ENCODE measurements at regions not wholly inside any gene's neighbourhood (a gene's known extent, or its start where the extent isn't known, plus 50 kb on each side); places are given as distances from the start of the nearest gene placed in this dataset.
A peak's percentile ranks its signal among the peaks of the same experiment; 100 is the strongest.

DNA sequence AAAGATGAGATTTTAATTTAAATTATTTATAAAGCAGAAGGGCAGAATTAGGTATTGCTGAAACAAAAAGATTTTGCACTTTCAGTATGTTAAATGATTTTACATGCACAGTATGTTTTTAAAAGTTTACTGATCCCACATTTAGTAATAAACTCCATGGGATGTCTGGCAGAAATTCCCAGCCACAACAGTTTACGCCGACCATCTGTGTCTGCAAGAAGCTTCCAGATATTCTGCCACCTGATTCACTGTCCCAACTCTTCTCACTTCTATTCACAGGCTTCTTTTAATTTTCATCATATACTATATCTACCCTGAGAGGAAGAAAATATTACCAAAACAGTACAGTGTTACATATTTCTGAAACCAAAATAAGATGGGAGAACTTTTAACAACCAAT, 115.8 kb upstream of the IQCM start:
- no peak for DNase-seq

- DNase-seq, result no peak
Measured at GRCh38 chr4:149932188-149932587, 116.5 kb upstream of the IQCM start.

- no peak for DNase-seq
Measured at GRCh38 chr4:149933120-149933519, 117.5 kb upstream of the IQCM start.

- DNase-seq, result no peak
Measured at GRCh38 chr4:149933883-149934282, 118.2 kb upstream of the IQCM start.

DNA sequence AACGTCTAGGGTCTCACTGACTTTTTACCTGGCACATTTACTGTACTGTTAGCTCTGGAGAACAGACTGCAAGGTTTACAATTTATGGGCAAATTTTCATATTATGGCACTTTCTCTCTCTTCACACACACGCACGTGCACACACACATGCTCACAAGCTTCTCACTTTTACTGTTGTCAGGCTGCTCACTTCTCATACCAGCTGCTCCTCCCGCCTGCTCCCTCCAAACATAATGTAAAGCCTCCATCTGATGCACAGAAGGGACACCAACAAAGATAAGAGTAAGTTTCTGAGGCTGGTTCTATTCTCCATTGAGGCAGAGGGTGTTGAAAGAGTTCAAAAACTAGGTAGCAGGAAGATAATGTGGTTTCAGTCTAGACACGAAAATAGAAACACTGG, 128.9 kb upstream of the DCLK2 start:
- DNase-seq, result no peak

GRCh38 chr4:149951152-149951900, 126.9 kb upstream of the DCLK2 start:
- no peak for DNase-seq

- no peak for DNase-seq
Measured at GRCh38 chr4:149952101-149952500, 126.1 kb upstream of the DCLK2 start.

DNA sequence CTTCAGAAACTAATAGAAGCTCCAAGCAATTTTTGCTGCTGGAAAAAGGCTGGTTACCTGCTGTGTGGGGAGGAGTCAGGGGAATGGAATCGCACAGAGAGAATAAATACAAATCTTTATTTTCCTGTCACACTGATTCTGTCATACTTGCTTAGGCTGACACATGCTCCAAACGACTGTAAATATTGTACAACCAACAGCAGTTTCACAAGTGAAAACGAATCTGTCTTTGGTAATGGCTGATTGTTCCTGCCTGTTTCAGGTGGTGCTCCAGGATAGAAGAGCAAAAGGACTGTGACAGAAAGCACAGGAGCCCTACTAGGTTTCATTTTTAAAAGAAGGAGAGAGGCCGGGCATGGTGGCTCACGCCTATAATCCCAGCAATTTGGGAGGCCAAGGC, 125.5 kb upstream of the DCLK2 start:
- DNase-seq, result no peak

- DNase-seq, result peak in 1 of 2 experiments; percentile 43
Measured at GRCh38 chr4:149955780-149956390, 122.4 kb upstream of the DCLK2 start.

DNA sequence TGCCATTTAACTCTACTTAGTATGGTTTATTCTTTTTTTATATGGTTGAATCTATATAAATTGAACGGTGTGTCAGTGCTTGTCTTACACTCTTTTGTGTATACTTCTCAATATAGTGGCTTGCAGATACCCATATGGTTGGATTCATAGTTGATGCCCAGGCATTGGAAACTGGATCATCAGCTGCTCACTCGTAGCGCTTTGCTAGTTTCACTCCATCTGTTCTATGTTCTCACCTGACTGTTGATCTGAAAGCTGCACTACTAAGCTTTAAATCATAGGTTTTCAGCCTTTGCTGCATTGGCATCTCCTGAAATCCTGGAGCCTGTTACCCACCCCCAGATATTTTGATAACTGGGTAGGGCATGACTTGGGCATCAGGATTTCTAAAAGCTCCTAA, 121.6 kb upstream of the DCLK2 start:
- DNase-seq, result peak in 1 of 2 experiments; percentile 41

DNA sequence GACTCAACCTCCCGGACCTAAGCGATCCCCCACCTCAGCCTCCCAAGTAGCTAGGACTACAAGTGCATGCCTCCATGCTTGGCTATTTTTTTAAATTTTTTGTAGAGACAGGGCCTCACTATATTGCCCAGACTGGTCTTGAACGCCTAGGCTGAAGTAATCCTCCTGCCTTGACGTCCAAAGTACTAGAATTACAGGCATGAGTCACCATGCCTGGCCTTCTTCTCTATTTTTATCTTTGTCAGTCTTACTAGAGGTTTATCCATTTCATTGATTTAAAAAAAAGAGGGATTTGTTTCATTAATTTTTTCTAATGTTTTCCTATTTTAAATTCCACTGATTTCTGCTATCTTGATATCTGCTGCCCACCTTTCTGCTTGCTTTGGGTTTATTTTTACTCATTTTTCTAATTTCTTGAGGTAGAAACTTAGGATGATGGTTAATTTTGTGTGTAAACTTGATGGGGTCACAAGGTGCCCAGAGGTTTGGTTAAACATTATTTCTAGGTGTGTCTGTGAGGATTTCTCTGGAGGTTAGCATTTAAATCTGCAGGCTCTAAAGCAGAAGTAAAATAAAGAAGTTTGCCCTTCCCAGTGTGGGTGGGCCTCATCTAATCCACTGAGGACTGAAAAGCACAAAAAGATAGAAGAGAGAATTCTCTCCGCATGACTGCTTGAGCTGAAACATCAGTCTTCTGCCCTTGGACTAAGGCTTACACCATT, 116.2 kb upstream of the DCLK2 start:
- DNase-seq, result no peak

- DNase-seq, result no peak
Measured at GRCh38 chr4:149964001-149964796, 114.0 kb upstream of the DCLK2 start.

DNA sequence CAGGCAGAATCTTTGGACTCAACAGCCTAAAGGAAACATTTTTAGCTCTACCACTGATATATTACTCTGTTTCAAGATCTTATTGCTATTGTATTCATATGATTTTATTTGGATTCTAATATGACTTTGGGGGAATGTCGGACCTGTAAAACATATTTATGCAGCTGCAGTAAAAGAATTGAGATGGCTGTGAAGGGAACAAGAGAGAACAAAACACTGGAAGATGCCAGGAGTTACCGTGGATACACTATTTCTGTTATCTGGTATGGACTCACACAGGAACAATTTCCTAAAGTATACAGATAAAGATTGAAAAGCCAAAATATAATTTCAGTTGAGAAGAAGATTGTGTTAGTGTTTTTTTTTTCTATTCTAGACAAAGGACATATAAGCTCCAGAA, 113.0 kb upstream of the DCLK2 start:
- no peak for DNase-seq

DNA sequence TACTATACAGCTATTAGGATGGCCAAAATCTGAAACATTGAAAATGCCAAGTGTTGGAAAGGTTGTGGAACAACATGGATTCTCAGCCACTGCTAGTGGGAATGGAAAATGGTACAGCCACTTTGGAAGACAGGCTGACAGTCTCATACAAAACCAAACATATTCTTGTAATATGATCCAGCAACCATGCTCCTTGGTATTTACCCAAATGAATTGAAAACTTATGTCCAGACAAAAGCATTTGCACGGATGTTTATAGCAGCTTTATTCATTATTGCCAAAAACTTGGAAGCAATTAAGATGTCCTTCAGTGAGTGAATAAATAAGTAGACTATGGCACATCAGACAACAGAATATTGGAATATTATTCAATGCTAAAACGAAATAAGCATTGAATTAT, 105.8 kb upstream of the DCLK2 start:
- DNase-seq, result no peak

DNA sequence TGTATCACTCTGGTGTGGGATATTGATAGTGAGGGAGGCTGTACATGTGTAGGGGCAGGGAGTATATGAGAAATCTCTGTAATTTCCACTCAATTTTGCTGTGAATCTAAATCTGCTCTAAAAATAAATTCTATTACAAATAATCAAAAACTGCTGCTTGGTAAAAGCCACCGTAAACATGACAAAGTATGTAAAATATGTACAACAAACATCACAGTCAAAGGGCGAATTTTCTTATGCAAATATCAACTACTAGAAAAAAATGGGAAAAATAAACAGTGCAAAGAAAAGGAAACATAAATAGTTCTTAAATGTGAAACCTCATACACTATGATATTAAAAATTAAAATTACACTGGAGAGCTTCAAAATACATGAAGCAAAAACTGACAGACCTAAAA, 105.1 kb upstream of the DCLK2 start:
- DNase-seq, result no peak

DNA sequence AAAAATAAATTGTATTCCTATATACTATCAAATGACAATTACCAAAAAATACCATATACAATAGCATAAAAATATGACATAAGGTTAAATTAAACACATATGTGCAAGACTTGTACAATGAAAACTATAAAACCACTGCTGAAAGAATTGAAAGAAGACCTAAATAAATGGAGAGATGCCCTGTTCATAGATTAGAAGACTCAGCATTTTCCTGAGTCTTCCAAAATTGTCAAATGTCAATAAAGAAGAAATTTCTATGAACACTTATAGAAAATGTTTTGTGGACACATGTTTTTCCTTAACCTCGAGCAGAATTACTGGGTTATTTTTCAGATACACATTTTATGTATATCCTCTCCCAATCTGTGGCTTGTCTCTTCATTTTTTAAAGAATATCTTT, 103.1 kb upstream of the DCLK2 start:
- no peak for DNase-seq

DNA sequence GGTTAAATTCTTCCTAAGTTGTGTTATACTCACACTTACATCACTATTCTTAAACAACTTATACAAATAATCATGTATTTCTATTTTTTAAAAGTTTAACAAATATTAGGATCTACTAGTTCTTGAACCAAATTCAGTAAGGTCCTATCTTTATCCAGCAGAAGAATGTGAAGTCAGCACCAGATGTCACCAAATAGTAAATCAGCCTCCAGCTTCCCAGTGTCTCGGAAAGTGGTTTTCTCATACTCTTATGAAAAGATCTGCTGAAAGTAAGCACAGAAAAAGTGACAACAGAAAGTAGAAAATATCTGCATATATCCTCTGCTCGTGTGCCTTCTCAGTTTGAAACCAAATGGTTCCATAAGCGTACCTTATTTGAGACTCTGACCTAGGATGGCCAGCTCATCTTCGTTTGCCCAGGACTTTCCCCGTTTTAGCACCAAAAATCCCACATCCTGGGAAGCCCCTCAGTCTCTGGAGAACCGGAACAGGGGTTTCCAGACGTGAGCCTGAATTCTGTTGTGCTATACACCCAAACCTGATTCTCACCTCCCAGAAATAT, 98.0 kb upstream of the DCLK2 start:
- no peak for DNase-seq

DNA sequence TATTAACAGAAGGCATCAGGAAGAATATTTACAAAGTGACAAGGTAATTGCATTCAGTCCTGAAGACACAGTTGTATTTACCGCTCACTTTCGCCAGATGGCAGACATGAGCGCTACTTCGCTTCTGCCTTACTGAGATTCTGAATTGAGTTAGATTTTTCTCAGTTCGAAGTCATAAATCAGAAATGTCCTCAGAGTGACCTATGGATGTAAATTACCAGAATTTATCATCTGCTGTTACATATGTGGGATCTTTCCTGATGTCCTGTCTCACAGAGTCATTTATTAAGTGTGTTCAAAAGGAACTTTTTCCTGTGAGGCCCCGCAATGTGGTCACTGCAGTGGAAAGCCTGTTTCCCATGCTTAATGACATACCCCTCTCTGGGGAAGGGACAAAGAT, 97.3 kb upstream of the DCLK2 start:
- peak in 1 of 2 experiments; percentile 1 for DNase-seq

DNA sequence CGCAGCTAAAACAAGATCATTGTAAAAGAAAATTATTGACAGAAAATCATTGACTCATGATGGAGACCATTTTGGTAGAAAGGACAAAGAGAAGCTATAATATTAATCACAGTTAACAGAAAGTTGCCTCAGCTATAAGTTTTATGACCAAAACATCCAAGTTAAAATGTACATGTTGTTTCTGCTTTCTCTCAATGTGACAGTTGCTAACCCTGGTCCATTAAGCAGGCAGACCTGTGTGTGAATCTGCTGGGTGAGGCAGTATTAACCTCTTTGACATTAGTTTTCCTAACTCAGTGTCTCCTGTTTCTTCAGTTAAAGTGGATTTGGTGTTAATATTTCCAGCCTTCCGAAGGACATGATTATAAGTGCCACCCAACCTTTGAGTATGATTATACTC, 94.8 kb upstream of the DCLK2 start:
- DNase-seq, result no peak

DNA sequence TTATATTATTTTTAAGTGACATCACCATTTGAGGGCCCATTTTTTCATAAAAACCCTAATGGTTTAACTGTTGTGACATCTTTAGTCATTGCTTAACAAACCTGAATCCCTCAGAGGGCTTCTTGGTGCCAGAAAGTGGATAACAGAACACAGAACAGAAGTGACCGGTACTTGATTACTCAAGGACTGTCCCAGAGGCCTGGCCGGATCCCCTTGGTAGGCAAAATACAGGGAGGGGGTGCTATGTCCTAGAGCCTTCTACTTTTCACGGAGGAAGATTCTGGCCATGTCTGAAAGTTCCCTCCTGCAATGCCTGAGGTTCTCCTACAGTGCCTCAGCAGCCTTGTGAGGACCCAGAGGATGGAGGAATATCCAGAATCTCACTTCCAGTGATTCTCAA, 94.3 kb upstream of the DCLK2 start:
- no peak for DNase-seq

GRCh38 chr4:149985981-149986380, 92.3 kb upstream of the DCLK2 start:
- DNase-seq, result no peak

GRCh38 chr4:149986917-149987316, 91.3 kb upstream of the DCLK2 start:
- DNase-seq, result no peak
